K562 (cell line): ENCODE measurements at regions not wholly inside any gene's neighbourhood (a gene's known extent, or its start where the extent isn't known, plus 50 kb on each side); places are given as distances from the start of the nearest gene placed in this dataset.

Experiments used
- ATAC-seq: fragments of 200-7000 bp; cut with Tn5 transposase; 3 replicates; pipeline ENCODE4 v1.9.1; 2020; ENCODE audit warnings: moderate library complexity
- BruUV-seq: library from RNA; stranded (reverse); fragments of 400-500 nt; replicated peaks from 2 replicates; lab custom pipeline; 2021; lab: Mats Ljungman, UMichigan
- CTCF ChIA-PET: fragments of 300-600 bp; formaldehyde crosslinking; extraction: SDS; loops from one replicate; lab custom pipeline; 2021; ENCODE audit warnings: low intra/inter-chr PET ratio; lab: Yijun Ruan, JAX
- POLR2A ChIA-PET: fragments of 300-600, 350-650 bp; sonication (Branson Sonifier 250); formaldehyde crosslinking; extraction: SDS; loops from one replicate; lab custom pipeline; 2021; ENCODE audit warnings: antibody characterized with exemption, inconsistent platforms; lab: Yijun Ruan, JAX
- DNase-seq, 4 experiments: peaks; one replicate each; pipeline versions ENCODE4 v3.0.0 to v3.0.0-alpha.2; 2011 to 2018; ENCODE audit warnings: low spot score in 3 of 4, mixed read lengths in 3 of 4; ENCODE audit errors: extremely low read depth in 1 of 4
- FAIRE-seq: peaks from 2 replicates; lab custom pipeline; 2011; peaks lifted over from hg19 to GRCh38; lab: Jason Lieb, UNC
- H2AFZ ChIP-seq: 2 replicates; pipeline ENCODE4 v1.6.0; 2011; ENCODE audit warnings: low read depth, low read length, control low read depth, inconsistent platforms
- H3K27ac ChIP-seq: fragments of 200-600 bp; 3 replicates; pipeline ENCODE4 v1.8.0; 2011; ENCODE audit warnings: low read depth, mild to moderate bottlenecking, control low read depth, inconsistent platforms, low read length, moderate library complexity, mixed read lengths; ENCODE audit errors: extremely low read depth
- H3K27me3 ChIP-seq, 2 experiments: fragments of 300-600 bp in 1 of 2; 2 replicates in 1 of 2; 3 replicates in 1 of 2; pipeline versions ENCODE4 v1.6.0 to v1.8.0; 2011; ENCODE audit warnings: inconsistent platforms in 2 of 2, low read length in 2 of 2, mild to moderate bottlenecking in 1 of 2, mixed read lengths in 1 of 2, moderate library complexity in 1 of 2; ENCODE audit not compliant: control insufficient read depth in 2 of 2, insufficient read depth in 2 of 2
- H3K36me3 ChIP-seq: fragments of 300-600 bp; 3 replicates; pipeline ENCODE4 v1.8.0; 2011; ENCODE audit warnings: mild to moderate bottlenecking, low read length, inconsistent platforms; ENCODE audit not compliant: control insufficient read depth, insufficient read depth
- H3K4me1 ChIP-seq, 2 experiments: fragments of 200-600 bp in 1 of 2; replicated peaks in 1 of 2; 2 replicates in 1 of 2; 3 replicates in 1 of 2; pipeline versions ENCODE4 v1.5.1 to v1.8.0; 2011; ENCODE audit warnings: inconsistent platforms in 2 of 2, low read length in 2 of 2, mild to moderate bottlenecking in 1 of 2, mixed read lengths in 1 of 2, moderate library complexity in 1 of 2; ENCODE audit not compliant: control insufficient read depth in 2 of 2, insufficient read depth in 2 of 2
- H3K4me2 ChIP-seq: 2 replicates; pipeline ENCODE4 v1.6.1; 2011; ENCODE audit warnings: low read length, control low read depth, inconsistent platforms, mixed read lengths; ENCODE audit not compliant: insufficient read depth
- H3K4me3 ChIP-seq: fragments of 200-600 bp; sonication (generic), shearing (Covaris generic); 2 replicates; pipeline ENCODE4 v1.5.1; 2016; ENCODE audit warnings: control low read depth, inconsistent platforms
- H3K79me2 ChIP-seq: fragments of 200-600 bp; 3 replicates; pipeline ENCODE4 v1.8.0; 2011; ENCODE audit warnings: low read length, inconsistent platforms; ENCODE audit not compliant: control insufficient read depth, insufficient read depth
- H3K9ac ChIP-seq, 2 experiments: 2 replicates each; pipeline versions ENCODE4 v1.6.0 to v1.6.1; 2011; ENCODE audit warnings: low read depth in 2 of 2, low read length in 2 of 2, control low read depth in 1 of 2, inconsistent platforms in 1 of 2, mild to moderate bottlenecking in 1 of 2, mixed read lengths in 1 of 2; ENCODE audit not compliant: insufficient read depth in 1 of 2
- H3K9me1 ChIP-seq: one replicate; pipeline ENCODE4 v1.6.0; 2011; ENCODE audit warnings: inconsistent platforms, mild to moderate bottlenecking, low read length, moderate library complexity; ENCODE audit not compliant: control insufficient read depth, insufficient read depth
- H3K9me3 ChIP-seq: replicated peaks from 2 replicates; pipeline ENCODE4 v1.5.1; 2011; ENCODE audit warnings: low read depth, low read length, inconsistent platforms; ENCODE audit not compliant: control insufficient read depth, insufficient read depth
- H4K20me1 ChIP-seq: replicated peaks from 2 replicates; pipeline ENCODE4 v1.6.1; 2011; ENCODE audit warnings: low read length, inconsistent platforms, mixed read lengths; ENCODE audit not compliant: control insufficient read depth, insufficient read depth
- HLTF ChIP-seq: fragments of 450-650 bp; IDR thresholded peaks from 2 replicates; pipeline ENCODE4 v1.6.1; 2016
- MCM7 ChIP-seq, 2 experiments: fragments of 450-650 bp; IDR thresholded peaks; 2 replicates each; pipeline ENCODE4 v1.6.1; 2016 to 2018
- PCBP1 ChIP-seq: fragments of 200-400 bp; formaldehyde crosslinking; IDR thresholded peaks from 2 replicates; pipeline ENCODE4 v1.6.1; 2018; ENCODE audit warnings: mild to moderate bottlenecking, low read depth, low read length; ENCODE audit not compliant: poor library complexity, severe bottlenecking
- POLR3G ChIP-seq: IDR thresholded peaks from 2 replicates; pipeline ENCODE4 v1.6.1; 2011; ENCODE audit not compliant: insufficient read length, insufficient replicate concordance; ENCODE audit errors: extremely low read depth
- SMAD2 ChIP-seq: fragments of 150-350 bp; IDR thresholded peaks from 2 replicates; pipeline ENCODE4 v1.6.1; 2014; ENCODE audit warnings: low read depth, mild to moderate bottlenecking, low read length
- SRSF1 ChIP-seq: fragments of 200-400 bp; formaldehyde crosslinking; IDR thresholded peaks from 2 replicates; pipeline ENCODE4 v1.6.1; 2017; ENCODE audit warnings: mild to moderate bottlenecking, low read depth, low read length, moderate library complexity
- ZNF41 ChIP-seq: fragments of 250-450 bp; sonication (Bioruptor Pico); conservative IDR thresholded peaks from 2 replicates; pipeline ENCODE4 v1.4.0; 2020; ENCODE audit warnings: mild to moderate bottlenecking
- WGBS: fragments of 100-300 bp; shearing (Covaris generic); methylation state at CpG from one replicate; pipeline ENCODE4 v1.1.6; 2016; ENCODE audit warnings: low coverage, mixed read lengths; ENCODE audit not compliant: insufficient coverage; ENCODE audit errors: missing lambda C conversion rate; 5-methylcytosine and 5-hydroxymethylcytosine counted together
- in situ Hi-C: fragments of 300-500 bp; cut with MboI; formaldehyde crosslinking; loops from 4 replicates; pipeline ENCODE4 v1.15.0; 2018; ENCODE audit warnings: inconsistent platforms, mixed read lengths
- intact Hi-C: fragments of 100-400 bp; cut with micrococcal nuclease; formaldehyde crosslinking; loops from 2 replicates; pipeline ENCODE4 v1.14.2; 2022
- TF ChIP-seq, protein P1 (sequence below): sonication (generic); formaldehyde crosslinking; IDR thresholded peaks from 2 replicates; pipeline ENCODE4 v1.8.0; 2022; ENCODE audit warnings: mild to moderate bottlenecking, missing genetic modification reagents
- TF ChIP-seq, protein P2 (sequence below): fragments of 250-450 bp; sonication (Bioruptor Pico); IDR thresholded peaks from 2 replicates; pipeline ENCODE4 v1.4.0; 2020
- TF ChIP-seq, protein P3 (sequence below): sonication (generic); formaldehyde crosslinking; IDR thresholded peaks from 2 replicates; pipeline ENCODE4 v1.8.1; 2023; ENCODE audit warnings: mild to moderate bottlenecking, missing genetic modification reagents

DNA sequence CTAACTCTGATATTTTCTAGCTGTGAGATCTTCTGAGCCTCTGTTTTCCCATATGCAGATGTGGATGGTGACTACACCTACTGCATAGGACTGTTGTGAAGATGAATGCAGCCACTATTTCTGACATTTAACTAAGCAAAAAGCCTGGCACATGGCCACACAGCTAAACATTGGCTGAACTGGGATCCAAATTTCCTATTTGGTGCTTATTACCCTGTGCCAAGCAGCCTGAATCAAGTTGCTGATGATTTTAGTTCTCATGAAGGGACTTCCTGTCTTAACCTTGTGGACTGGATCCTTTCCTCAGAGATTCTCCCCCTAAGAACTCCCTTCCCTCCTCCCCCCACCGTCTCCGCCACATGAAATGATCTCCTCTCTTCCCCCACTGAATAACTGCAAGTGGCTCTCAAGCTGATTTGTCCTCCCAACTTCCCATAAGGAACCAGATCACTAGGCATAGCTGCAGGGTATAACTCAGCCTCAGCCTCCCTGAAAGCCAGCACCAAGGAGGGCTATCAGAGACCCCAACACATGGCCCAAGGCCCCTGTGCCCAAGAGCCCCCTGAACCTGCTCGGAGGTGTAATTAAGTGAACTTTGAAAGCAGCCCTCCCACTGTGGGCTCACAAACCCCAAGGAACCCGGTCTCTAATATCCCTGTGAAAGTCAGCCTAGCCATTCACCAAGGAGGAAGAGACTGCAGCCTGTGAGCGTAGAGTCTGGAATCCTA, 55.7 kb downstream of the MAFB start (continued):
- TF ChIP-seq, protein P1, sequence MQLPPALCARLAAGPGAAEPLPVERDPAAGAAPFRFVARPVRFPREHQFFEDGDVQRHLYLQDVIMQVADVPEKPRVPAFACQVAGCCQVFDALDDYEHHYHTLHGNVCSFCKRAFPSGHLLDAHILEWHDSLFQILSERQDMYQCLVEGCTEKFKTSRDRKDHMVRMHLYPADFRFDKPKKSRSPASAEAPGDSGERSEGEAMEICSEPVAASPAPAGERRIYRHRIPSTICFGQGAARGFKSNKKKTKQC (CRISPR knock-in tag): no peak
- TF ChIP-seq HLTF (no peak), POLR3G (no peak)

DNA sequence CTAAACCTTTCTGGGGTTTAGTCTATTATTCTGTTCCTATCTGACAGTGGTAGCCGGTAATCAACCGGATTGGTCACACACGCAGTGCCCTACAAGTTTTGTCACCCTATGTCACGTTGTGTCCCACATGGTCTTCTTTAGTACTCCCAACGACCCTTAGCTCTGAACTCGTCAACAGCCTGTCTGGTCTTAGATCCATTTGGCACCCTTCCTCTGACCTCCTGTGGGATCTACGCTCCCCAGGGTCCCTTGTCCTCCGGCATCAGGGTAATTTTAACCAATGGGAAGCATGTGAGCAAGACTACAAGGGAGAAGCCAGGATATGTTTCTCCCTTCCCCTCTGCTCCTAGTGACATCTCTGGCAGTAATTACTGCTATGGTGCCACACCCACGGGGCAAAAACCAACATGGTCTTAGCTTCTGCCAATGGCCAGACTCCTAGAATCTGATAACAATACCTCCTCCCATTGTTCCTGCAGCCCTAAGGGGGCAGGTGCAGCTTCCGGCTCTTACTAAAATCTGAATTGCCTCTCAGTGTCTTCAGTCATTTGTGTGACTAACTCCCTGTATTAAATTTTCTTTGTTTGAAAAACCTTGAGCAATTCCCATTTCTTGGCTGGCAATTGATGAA, 56.6 kb downstream of the MAFB start:
- no peaks in the 10 kb centered on the region for H4K20me1 ChIP-seq
- in situ Hi-C loops (no loop called here), intact Hi-C loops (no loop called here)
- BruUV-seq: no TSS peak
- ChIA-PET CTCF (no interaction called here), POLR2A (interaction anchor here (1.7 kb wide), 1 partner anchor 17 kb away, joined by 3 read pairs; no protein-coding TSS in a partner anchor)
- H3K27ac ChIP-seq: no peak overlapping the region
- FAIRE-seq (no peak), DNase-seq (no peak), ATAC-seq (no peak)
- H3K9me1 ChIP-seq: no peaks in the 10 kb centered on the region
- H3K9ac ChIP-seq: no peak overlapping the region
- no peak overlapping the region for H3K4me2 ChIP-seq
- no peak overlapping the region for H2AFZ ChIP-seq
- no peaks in the 10 kb centered on the region for H3K79me2 ChIP-seq
- H3K4me3 ChIP-seq: no peak overlapping the region
- no peaks in the 10 kb centered on the region for H3K4me1 ChIP-seq
- WGBS: 0% methylated on average over 10 of the region's 10 CpGs
- peaks cover 0 to 7% of the 10 kb centered on the region in 2 experiments; a peak in 3 of 5 replicates for H3K27me3 ChIP-seq
- H3K9me3 ChIP-seq: no peaks in the 10 kb centered on the region
- no peaks in the 10 kb centered on the region for H3K36me3 ChIP-seq
- no peak for TF ChIP-seq PCBP1
- no peak for TF ChIP-seq SMAD2
- TF ChIP-seq, protein P2, sequence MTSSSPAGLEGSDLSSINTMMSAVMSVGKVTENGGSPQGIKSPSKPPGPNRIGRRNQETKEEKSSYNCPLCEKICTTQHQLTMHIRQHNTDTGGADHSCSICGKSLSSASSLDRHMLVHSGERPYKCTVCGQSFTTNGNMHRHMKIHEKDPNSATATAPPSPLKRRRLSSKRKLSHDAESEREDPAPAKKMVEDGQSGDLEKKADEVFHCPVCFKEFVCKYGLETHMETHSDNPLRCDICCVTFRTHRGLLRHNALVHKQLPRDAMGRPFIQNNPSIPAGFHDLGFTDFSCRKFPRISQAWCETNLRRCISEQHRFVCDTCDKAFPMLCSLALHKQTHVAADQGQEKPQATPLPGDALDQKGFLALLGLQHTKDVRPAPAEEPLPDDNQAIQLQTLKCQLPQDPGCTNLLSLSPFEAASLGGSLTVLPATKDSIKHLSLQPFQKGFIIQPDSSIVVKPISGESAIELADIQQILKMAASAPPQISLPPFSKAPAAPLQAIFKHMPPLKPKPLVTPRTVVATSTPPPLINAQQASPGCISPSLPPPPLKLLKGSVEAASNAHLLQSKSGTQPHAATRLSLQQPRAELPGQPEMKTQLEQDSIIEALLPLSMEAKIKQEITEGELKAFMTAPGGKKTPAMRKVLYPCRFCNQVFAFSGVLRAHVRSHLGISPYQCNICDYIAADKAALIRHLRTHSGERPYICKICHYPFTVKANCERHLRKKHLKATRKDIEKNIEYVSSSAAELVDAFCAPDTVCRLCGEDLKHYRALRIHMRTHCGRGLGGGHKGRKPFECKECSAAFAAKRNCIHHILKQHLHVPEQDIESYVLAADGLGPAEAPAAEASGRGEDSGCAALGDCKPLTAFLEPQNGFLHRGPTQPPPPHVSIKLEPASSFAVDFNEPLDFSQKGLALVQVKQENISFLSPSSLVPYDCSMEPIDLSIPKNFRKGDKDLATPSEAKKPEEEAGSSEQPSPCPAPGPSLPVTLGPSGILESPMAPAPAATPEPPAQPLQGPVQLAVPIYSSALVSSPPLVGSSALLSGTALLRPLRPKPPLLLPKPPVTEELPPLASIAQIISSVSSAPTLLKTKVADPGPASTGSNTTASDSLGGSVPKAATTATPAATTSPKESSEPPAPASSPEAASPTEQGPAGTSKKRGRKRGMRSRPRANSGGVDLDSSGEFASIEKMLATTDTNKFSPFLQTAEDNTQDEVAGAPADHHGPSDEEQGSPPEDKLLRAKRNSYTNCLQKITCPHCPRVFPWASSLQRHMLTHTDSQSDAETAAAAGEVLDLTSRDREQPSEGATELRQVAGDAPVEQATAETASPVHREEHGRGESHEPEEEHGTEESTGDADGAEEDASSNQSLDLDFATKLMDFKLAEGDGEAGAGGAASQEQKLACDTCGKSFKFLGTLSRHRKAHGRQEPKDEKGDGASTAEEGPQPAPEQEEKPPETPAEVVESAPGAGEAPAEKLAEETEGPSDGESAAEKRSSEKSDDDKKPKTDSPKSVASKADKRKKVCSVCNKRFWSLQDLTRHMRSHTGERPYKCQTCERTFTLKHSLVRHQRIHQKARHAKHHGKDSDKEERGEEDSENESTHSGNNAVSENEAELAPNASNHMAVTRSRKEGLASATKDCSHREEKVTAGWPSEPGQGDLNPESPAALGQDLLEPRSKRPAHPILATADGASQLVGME (CRISPR knock-in tag): no peak
- TF ChIP-seq, protein P3, sequence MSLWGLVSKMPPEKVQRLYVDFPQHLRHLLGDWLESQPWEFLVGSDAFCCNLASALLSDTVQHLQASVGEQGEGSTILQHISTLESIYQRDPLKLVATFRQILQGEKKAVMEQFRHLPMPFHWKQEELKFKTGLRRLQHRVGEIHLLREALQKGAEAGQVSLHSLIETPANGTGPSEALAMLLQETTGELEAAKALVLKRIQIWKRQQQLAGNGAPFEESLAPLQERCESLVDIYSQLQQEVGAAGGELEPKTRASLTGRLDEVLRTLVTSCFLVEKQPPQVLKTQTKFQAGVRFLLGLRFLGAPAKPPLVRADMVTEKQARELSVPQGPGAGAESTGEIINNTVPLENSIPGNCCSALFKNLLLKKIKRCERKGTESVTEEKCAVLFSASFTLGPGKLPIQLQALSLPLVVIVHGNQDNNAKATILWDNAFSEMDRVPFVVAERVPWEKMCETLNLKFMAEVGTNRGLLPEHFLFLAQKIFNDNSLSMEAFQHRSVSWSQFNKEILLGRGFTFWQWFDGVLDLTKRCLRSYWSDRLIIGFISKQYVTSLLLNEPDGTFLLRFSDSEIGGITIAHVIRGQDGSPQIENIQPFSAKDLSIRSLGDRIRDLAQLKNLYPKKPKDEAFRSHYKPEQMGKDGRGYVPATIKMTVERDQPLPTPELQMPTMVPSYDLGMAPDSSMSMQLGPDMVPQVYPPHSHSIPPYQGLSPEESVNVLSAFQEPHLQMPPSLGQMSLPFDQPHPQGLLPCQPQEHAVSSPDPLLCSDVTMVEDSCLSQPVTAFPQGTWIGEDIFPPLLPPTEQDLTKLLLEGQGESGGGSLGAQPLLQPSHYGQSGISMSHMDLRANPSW (CRISPR knock-in tag): no peak
- no peak for TF ChIP-seq ZNF41 (CRISPR knock-in tag)
- TF ChIP-seq MCM7 (IDR thresholded peaks at IDR 0.05): no peak
- TF ChIP-seq SRSF1: no peak
